HepG2 (cell line): ENCODE measurements at regions not wholly inside any gene's neighbourhood (a gene's known extent, or its start where the extent isn't known, plus 50 kb on each side); places are given as distances from the start of the nearest gene placed in this dataset.

ENCODE experiments used
- ATAC-seq: fragments of 200-7000 bp; cut with Tn5 transposase; 3 replicates; pipeline ENCODE4 v1.9.1; 2020; ENCODE audit warnings: mild to moderate bottlenecking, moderate library complexity
- BruUV-seq: library from RNA; stranded (reverse); fragments of 400-500 nt; replicated peaks from 2 replicates; lab custom pipeline; 2021; lab: Mats Ljungman, UMichigan
- CTCF ChIA-PET: fragments of 300-600 bp; formaldehyde crosslinking; extraction: SDS; loops from one replicate; lab custom pipeline; 2021; ENCODE audit warnings: low total read pairs, inconsistent platforms, low intra/inter-chr PET ratio; lab: Yijun Ruan, JAX
- POLR2A ChIA-PET: fragments of 350-600 bp; sonication (Branson Sonifier 250); formaldehyde crosslinking; loops from one replicate; lab custom pipeline; 2020; ENCODE audit warnings: antibody characterized with exemption, inconsistent platforms; lab: Yijun Ruan, JAX
- DNase-seq: peaks from one replicate; pipeline ENCODE4 v3.0.0-alpha.2; 2015; ENCODE audit warnings: low spot score
- FAIRE-seq: peaks from 3 replicates; lab custom pipeline; 2011; peaks lifted over from hg19 to GRCh38; lab: Jason Lieb, UNC
- H2AFZ ChIP-seq: one replicate; pipeline ENCODE4 v1.6.1; 2011; ENCODE audit warnings: low read length, inconsistent platforms
- H3K27ac ChIP-seq: fragments of 300-600 bp; 3 replicates; pipeline ENCODE4 v1.8.0; 2011; ENCODE audit warnings: mixed run types, mild to moderate bottlenecking, mixed read lengths, low read length, inconsistent platforms; ENCODE audit not compliant: insufficient read depth; ENCODE audit errors: extremely low read length
- H3K27me3 ChIP-seq, 2 experiments: fragments of 200-600 bp in 1 of 2; 2 replicates in 1 of 2; 3 replicates in 1 of 2; pipeline versions ENCODE4 v1.6.0 to v1.8.0; 2011; ENCODE audit warnings: low read length in 2 of 2, mild to moderate bottlenecking in 2 of 2, moderate library complexity in 2 of 2, inconsistent platforms in 1 of 2; ENCODE audit not compliant: insufficient read depth in 2 of 2, control insufficient read depth in 1 of 2
- H3K36me3 ChIP-seq, 2 experiments: fragments of 200-600 bp in 1 of 2; replicated peaks in 1 of 2; 2 replicates in 1 of 2; 3 replicates in 1 of 2; pipeline versions ENCODE4 v1.5.1 to v1.8.0; 2011; ENCODE audit warnings: low read length in 2 of 2, inconsistent platforms in 1 of 2; ENCODE audit not compliant: insufficient read depth in 2 of 2, control insufficient read depth in 1 of 2
- H3K4me1 ChIP-seq: 2 replicates; pipeline ENCODE4 v1.5.1; 2012; ENCODE audit warnings: low read length, inconsistent platforms; ENCODE audit not compliant: insufficient read depth
- H3K4me2 ChIP-seq: 2 replicates; pipeline ENCODE4 v1.6.0; 2011; ENCODE audit warnings: low read depth, low read length, inconsistent platforms
- H3K4me3 ChIP-seq, 3 experiments: fragments of 200-600 bp in 1 of 3; sonication (generic), shearing (Covaris generic) in 1 of 3; replicated peaks in 1 of 3; 2 replicates each; pipeline ENCODE4 v1.5.1; 2011 to 2016; ENCODE audit warnings: low read length in 3 of 3, inconsistent platforms in 2 of 3, low read depth in 2 of 3, mild to moderate bottlenecking in 2 of 3, control low read depth in 1 of 3, mixed read lengths in 1 of 3; ENCODE audit not compliant: insufficient read depth in 1 of 3
- H3K79me2 ChIP-seq: one replicate; pipeline ENCODE4 v1.6.1; 2011; ENCODE audit warnings: low read length, inconsistent platforms; ENCODE audit not compliant: insufficient read depth
- H3K9ac ChIP-seq: 2 replicates; pipeline ENCODE4 v1.6.0; 2011; ENCODE audit warnings: mild to moderate bottlenecking, low read depth, low read length, inconsistent platforms; ENCODE audit not compliant: insufficient read depth
- H3K9me3 ChIP-seq: 2 replicates; pipeline ENCODE4 v1.5.1; 2012; ENCODE audit warnings: mild to moderate bottlenecking, low read length
- H4K20me1 ChIP-seq: 2 replicates; pipeline ENCODE4 v1.6.0; 2011; ENCODE audit warnings: inconsistent platforms, mild to moderate bottlenecking, low read length, moderate library complexity; ENCODE audit not compliant: insufficient read depth
- MLXIP ChIP-seq: sonication (generic); formaldehyde crosslinking; IDR thresholded peaks from 2 replicates; pipeline ENCODE4 v1.9.0; 2021; ENCODE audit warnings: missing genetic modification reagents, borderline replicate concordance
- ONECUT2 ChIP-seq: sonication (generic); formaldehyde crosslinking; IDR thresholded peaks from 2 replicates; pipeline ENCODE4 v1.4.0; 2020; ENCODE audit warnings: missing genetic modification reagents
- WGBS: methylation state at CpG from one replicate; pipeline ENCODE4 v1.1.6; 2017; ENCODE audit warnings: low lambda C conversion rate; 5-methylcytosine and 5-hydroxymethylcytosine counted together
- in situ Hi-C: cut with HindIII; loops from 2 replicates; pipeline ENCODE4 v1.10.0; 2017; ENCODE audit warnings: low pct_unique_long_range_greater_than_20kb; ENCODE audit not compliant: extremely low pct_ligation_motif_present
- intact Hi-C: fragments of 100-400 bp; cut with micrococcal nuclease; formaldehyde crosslinking; loops from one replicate; pipeline ENCODE4 v1.10.0; 2022; ENCODE audit not compliant: unreplicated experiment

- TF ChIP-seq MLXIP = no peak
Measured at GRCh38 chr16:55031481-55031880, 100.8 kb downstream of the IRX5 start (continued).

GRCh38 chr16:55033225-55034156, 102.8 kb downstream of the IRX5 start:
- no peak for FAIRE-seq
- no peak for ATAC-seq
- TF ChIP-seq ONECUT2 (CRISPR knock-in tag) = no peak
- H3K9ac ChIP-seq = no peak overlapping the region
- no peak overlapping the region for H3K4me2 ChIP-seq
- H2AFZ ChIP-seq = no peak overlapping the region
- no peak overlapping the region for H3K27ac ChIP-seq
- in situ Hi-C loops = no loop called here
- H3K79me2 ChIP-seq = no peaks in the 10 kb centered on the region
- DNase-seq = no peak
- POLR2A ChIA-PET = no interaction called here
- H3K9me3 ChIP-seq = no peaks in the 10 kb centered on the region
- CTCF ChIA-PET = no interaction called here
- H3K27me3 ChIP-seq = no peaks in the 10 kb centered on the region
- 52% methylated on average over 28 of the region's 28 CpGs for WGBS
- H3K4me3 ChIP-seq = no peak overlapping the region
- no peaks in the 10 kb centered on the region for H3K4me1 ChIP-seq
- no peaks in the 10 kb centered on the region for H4K20me1 ChIP-seq
- intact Hi-C loops = no loop called here
- H3K36me3 ChIP-seq = no peaks in the 10 kb centered on the region
- no TSS peak for BruUV-seq
